Calu3 (cell line): ENCODE measurements at regions not wholly inside any gene's neighbourhood (a gene's known extent, or its start where the extent isn't known, plus 50 kb on each side); places are given as distances from the start of the nearest gene placed in this dataset.

ENCODE experiments used
- BruUV-seq: library from RNA; stranded (reverse); fragments of 400-500 nt; replicated peaks from 2 replicates; lab custom pipeline; 2021; lab: Mats Ljungman, UMichigan
- CTCF ChIA-PET: fragments of 300-600 bp; sonication (Branson Sonifier 250); formaldehyde crosslinking; loops from one replicate; lab custom pipeline; 2022; ENCODE audit warnings: antibody characterized with exemption; lab: Charles Lee
- DNase-seq: peaks from one replicate; pipeline ENCODE4 v3.0.0; 2022
- H3K27ac Mint-ChIP-seq: one replicate; pipeline ENCODE4 v1.8.0; 2022; ENCODE audit warnings: mixed read lengths; ENCODE audit not compliant: unreplicated experiment
- H3K27me3 Mint-ChIP-seq: one replicate; pipeline ENCODE4 v1.8.0; 2022; ENCODE audit warnings: mixed read lengths; ENCODE audit not compliant: unreplicated experiment
- H3K36me3 Mint-ChIP-seq: one replicate; pipeline ENCODE4 v1.8.0; 2022; ENCODE audit warnings: mild to moderate bottlenecking, moderate library complexity, mixed read lengths; ENCODE audit not compliant: insufficient read depth, unreplicated experiment
- H3K4me1 Mint-ChIP-seq: one replicate; pipeline ENCODE4 v1.8.0; 2022; ENCODE audit warnings: mild to moderate bottlenecking, low read depth, mixed read lengths; ENCODE audit not compliant: unreplicated experiment
- H3K4me3 Mint-ChIP-seq: one replicate; pipeline ENCODE4 v1.8.0; 2022; ENCODE audit warnings: mild to moderate bottlenecking, low read depth, moderate library complexity, mixed read lengths; ENCODE audit not compliant: unreplicated experiment
- H3K9me3 Mint-ChIP-seq: one replicate; pipeline ENCODE4 v1.8.0; 2022; ENCODE audit warnings: low read depth, mixed read lengths; ENCODE audit not compliant: unreplicated experiment
- CTCF ChIP-seq: fragments of 200-600 bp; IDR thresholded peaks from one replicate; pipeline ENCODE4 v1.8.0; 2022; ENCODE audit warnings: antibody characterized with exemption; ENCODE audit not compliant: unreplicated experiment
- intact Hi-C: fragments of 100-400 bp; cut with micrococcal nuclease; formaldehyde crosslinking; loops from one replicate; pipeline ENCODE4 v1.10.0; 2022; ENCODE audit not compliant: unreplicated experiment

GRCh38 chr12:105799103-105799502 is 339.7 kb downstream of the NUAK1 start:
- Mint-ChIP-seq H3K4me3 (no peak overlapping the region), H3K4me1 (peaks cover 8% of the 10 kb centered on the region), H3K27me3 (no peaks in the 10 kb centered on the region), H3K9me3 (peaks cover 6% of the 10 kb centered on the region), H3K27ac (no peak overlapping the region), H3K36me3 (no peaks in the 10 kb centered on the region)
- intact Hi-C loops, result no loop called here
- CTCF ChIA-PET, result interaction anchor here (0.5 kb wide), 1 partner anchor 12 kb away, joined by 4 read pairs; no protein-coding TSS in a partner anchor
- DNase-seq, result no peak
- BruUV-seq, result no TSS peak
- no peak for TF ChIP-seq CTCF

- no peak overlapping the region for H3K27ac Mint-ChIP-seq
- peaks cover 8% of the 10 kb centered on the region for H3K4me1 Mint-ChIP-seq
- H3K4me3 Mint-ChIP-seq, result no peak overlapping the region
- intact Hi-C loops, result no loop called here
- no peak for TF ChIP-seq CTCF
- peaks cover 11% of the 10 kb centered on the region for H3K27me3 Mint-ChIP-seq
- peaks cover 6% of the 10 kb centered on the region for H3K9me3 Mint-ChIP-seq
- CTCF ChIA-PET, result no interaction called here
- no TSS peak for BruUV-seq
- H3K36me3 Mint-ChIP-seq, result no peaks in the 10 kb centered on the region
- DNase-seq, result no peak
Observed at GRCh38 chr12:105801351-105801750, 337.4 kb downstream of the NUAK1 start.

GRCh38 chr12:105803292-105803691 is 335.5 kb downstream of the NUAK1 start:
- intact Hi-C loops, result no loop called here
- Mint-ChIP-seq H3K27me3 (peaks cover 29% of the 10 kb centered on the region), H3K9me3 (peaks cover 6% of the 10 kb centered on the region), H3K4me1 (peaks cover 8% of the 10 kb centered on the region), H3K27ac (no peak overlapping the region), H3K36me3 (no peaks in the 10 kb centered on the region), H3K4me3 (no peak overlapping the region)
- BruUV-seq, result no TSS peak
- CTCF ChIA-PET, result interaction anchor here (0.6 kb wide), 1 partner anchor 177 kb away, joined by 3 read pairs; no protein-coding TSS in a partner anchor
- TF ChIP-seq CTCF, result no peak
- no peak for DNase-seq

- CTCF ChIA-PET, result no interaction called here
- Mint-ChIP-seq H3K9me3 (peaks cover 2% of the 10 kb centered on the region), H3K27me3 (peaks cover 41% of the 10 kb centered on the region), H3K36me3 (no peaks in the 10 kb centered on the region), H3K4me3 (no peak overlapping the region), H3K27ac (no peak overlapping the region), H3K4me1 (peaks cover 8% of the 10 kb centered on the region)
- intact Hi-C loops, result no loop called here
- BruUV-seq, result no TSS peak
- TF ChIP-seq CTCF, result no peak
- no peak for DNase-seq
Observed at GRCh38 chr12:105804591-105805265, 334.0 kb downstream of the NUAK1 start.
